Stimulated activated naive B cell treated with anti-CD40 and anti-IgM and Interleukin-4, amounts not matched to agents 10 μg/mL and 1 μg/mL and 100 μg/mL, for 72 hours (primary cell): ENCODE measurements at regions not wholly inside any gene's neighbourhood (a gene's known extent, or its start where the extent isn't known, plus 50 kb on each side); places are given as distances from the start of the nearest gene placed in this dataset.

Experiments used
- ATAC-seq, 2 donors: fragments of 150-1000 bp; cut with Tn5 transposase; replicated peaks; 2 replicates each; pipeline ENCODE4 v1.10.0; 2021; ENCODE audit warnings: moderate library complexity in 1 of 2
- DNase-seq: peaks from one replicate; pipeline ENCODE4 v3.0.0; 2021
- H3K27ac Mint-ChIP-seq: one replicate; pipeline ENCODE4 v1.8.0; 2022; ENCODE audit warnings: mild to moderate bottlenecking, mixed read lengths
- H3K27me3 Mint-ChIP-seq, 2 donors: one replicate each; pipeline ENCODE4 v1.8.0; 2022; ENCODE audit warnings: mixed read lengths in 2 of 2
- H3K36me3 Mint-ChIP-seq, 2 donors: one replicate each; pipeline ENCODE4 v1.8.0; 2022; ENCODE audit warnings: mixed read lengths in 2 of 2, mild to moderate bottlenecking in 1 of 2
- H3K4me1 Mint-ChIP-seq, 2 donors: one replicate each; pipeline ENCODE4 v1.8.0; 2022; ENCODE audit warnings: mixed read lengths in 2 of 2, mild to moderate bottlenecking in 1 of 2
- H3K4me3 Mint-ChIP-seq, 2 donors: one replicate each; pipeline ENCODE4 v1.8.0; 2022; ENCODE audit warnings: mild to moderate bottlenecking in 2 of 2, mixed read lengths in 2 of 2, moderate library complexity in 1 of 2
- H3K9me3 Mint-ChIP-seq, 2 donors: one replicate each; pipeline ENCODE4 v1.8.0; 2022; ENCODE audit warnings: mixed read lengths in 2 of 2, mild to moderate bottlenecking in 1 of 2

DNA sequence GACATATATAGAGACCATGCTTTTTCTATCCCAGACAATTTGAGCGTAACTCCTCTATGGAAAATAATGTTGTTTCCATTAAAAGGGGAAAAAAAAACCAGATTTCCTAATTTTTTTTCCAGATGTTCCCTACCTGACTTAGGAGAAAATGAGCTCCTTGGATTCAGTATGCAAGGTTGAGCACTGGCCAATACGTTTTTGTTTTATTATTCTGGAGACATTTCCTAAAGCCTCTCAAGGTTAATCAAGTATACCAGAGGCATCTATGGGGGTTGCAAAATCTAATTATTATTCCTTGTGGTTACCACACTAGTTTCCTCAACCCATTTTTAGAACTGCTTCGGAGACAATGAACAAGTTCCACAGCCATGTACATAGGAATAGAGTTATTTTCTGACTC lies 291.3 kb downstream of the SLC16A7 start:
- no peaks in the 10 kb centered on the region for H3K4me1 Mint-ChIP-seq
- H3K36me3 Mint-ChIP-seq, result no peaks in the 10 kb centered on the region

DNA sequence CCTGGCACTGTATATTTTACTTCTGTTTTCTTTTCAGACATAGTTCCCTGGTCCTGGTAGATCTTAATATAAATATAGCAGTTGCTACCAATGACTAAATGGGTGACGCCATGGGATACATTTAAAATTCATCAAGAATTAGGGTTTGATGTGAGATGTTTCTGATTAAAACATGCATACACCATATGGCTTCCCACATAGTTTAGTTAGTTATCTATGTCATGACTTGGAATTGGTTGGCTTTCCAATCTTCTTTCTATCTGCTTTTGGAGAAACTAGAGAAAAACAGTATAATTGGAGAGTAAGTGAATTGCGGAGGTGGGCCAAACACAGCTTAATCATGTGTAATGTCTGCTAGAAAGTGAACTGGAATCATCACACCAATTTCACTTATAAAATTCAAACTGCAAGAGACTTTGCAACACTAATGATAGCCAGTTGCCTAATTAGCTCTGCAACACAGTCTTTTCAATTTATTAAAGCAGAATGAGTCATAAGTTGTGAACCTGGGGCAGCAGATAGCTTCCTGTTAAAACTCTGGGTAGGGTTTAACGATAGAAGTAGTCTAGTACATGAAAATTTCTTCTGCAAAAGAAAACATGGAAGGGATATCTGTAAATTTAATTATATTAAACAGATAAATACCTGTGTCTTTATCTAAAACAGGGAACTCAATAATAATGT lies 295.2 kb downstream of the SLC16A7 start:
- no peak overlapping the region for H3K4me3 Mint-ChIP-seq
- H3K4me1 Mint-ChIP-seq, result no peaks in the 10 kb centered on the region
- H3K9me3 Mint-ChIP-seq, result peaks cover 0 to 4% of the 10 kb centered on the region in 2 donors
- ATAC-seq (no peak), DNase-seq (no peak)
- H3K27me3 Mint-ChIP-seq, result no peaks in the 10 kb centered on the region
- H3K27ac Mint-ChIP-seq, result no peak overlapping the region
- H3K36me3 Mint-ChIP-seq, result no peaks in the 10 kb centered on the region

More for the DNA sequence above, 291.3 kb downstream of the SLC16A7 start:
- Mint-ChIP-seq H3K27ac (no peak overlapping the region), H3K9me3 (peaks cover 0 to 2% of the 10 kb centered on the region in 2 donors), H3K4me3 (no peak overlapping the region), H3K27me3 (no peaks in the 10 kb centered on the region)
- ATAC-seq, result no peak
- no peak for DNase-seq

GRCh38 chr12:59895166-59895775 lies 299.4 kb downstream of the SLC16A7 start:
- Mint-ChIP-seq H3K27ac (no peak overlapping the region), H3K27me3 (no peaks in the 10 kb centered on the region), H3K36me3 (no peaks in the 10 kb centered on the region), H3K9me3 (peaks cover 5 to 8% of the 10 kb centered on the region in 2 donors), H3K4me1 (no peaks in the 10 kb centered on the region), H3K4me3 (no peak overlapping the region)
- DNase-seq (no peak), ATAC-seq (no peak)

- H3K4me1 Mint-ChIP-seq, result no peaks in the 10 kb centered on the region
- DNase-seq (no peak), ATAC-seq (no peak)
- no peaks in the 10 kb centered on the region for H3K36me3 Mint-ChIP-seq
- H3K27me3 Mint-ChIP-seq, result no peaks in the 10 kb centered on the region
- H3K9me3 Mint-ChIP-seq, result peaks cover 0 to 2% of the 10 kb centered on the region in 2 donors
- no peak overlapping the region for H3K4me3 Mint-ChIP-seq
- no peak overlapping the region for H3K27ac Mint-ChIP-seq
Measured at GRCh38 chr12:59904874-59905521, 309.2 kb downstream of the SLC16A7 start.

DNA sequence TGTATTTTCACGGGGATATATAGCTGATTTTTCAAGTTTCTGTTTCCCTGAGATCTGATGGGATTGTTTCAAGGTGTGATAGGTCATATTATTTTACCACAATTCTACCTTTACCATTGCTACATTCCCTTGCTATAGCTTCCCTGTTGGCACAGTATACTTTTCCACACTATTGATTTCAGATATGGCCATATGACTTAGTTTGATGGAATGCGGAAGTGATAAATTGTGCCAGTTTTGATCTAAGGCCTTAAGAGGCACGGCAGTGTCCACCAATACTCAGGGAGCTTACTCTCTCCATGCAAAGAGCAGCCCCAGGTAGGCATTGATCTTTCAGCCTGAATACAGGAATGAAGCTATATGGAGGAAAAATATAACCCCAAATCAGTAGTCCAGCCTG lies 315.7 kb downstream of the SLC16A7 start:
- Mint-ChIP-seq H3K4me1 (no peaks in the 10 kb centered on the region), H3K9me3 (no peaks in the 10 kb centered on the region), H3K27ac (no peak overlapping the region), H3K4me3 (no peak overlapping the region), H3K36me3 (no peaks in the 10 kb centered on the region), H3K27me3 (no peaks in the 10 kb centered on the region)
- no peak for ATAC-seq
- DNase-seq, result no peak

DNA sequence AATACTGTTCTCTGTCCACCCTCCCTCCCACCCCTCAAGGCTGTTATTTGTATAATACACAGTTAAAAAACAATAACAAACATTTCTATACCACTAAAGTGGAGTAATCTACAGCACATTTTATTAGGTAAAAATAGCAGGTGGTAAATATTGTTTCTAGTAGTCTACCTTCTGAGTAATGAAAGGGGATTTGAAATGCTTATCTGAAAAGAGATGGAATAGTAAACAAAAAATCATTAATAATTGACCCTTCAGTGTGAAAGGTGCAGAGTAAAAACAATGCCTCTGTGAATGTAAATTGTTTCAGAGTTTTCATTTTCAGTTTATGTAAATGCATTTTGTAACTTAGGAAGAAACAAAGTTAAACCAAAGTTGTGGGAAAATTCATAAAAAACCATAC lies 321.2 kb downstream of the SLC16A7 start:
- Mint-ChIP-seq H3K27me3 (no peaks in the 10 kb centered on the region), H3K4me3 (no peak overlapping the region), H3K27ac (no peak overlapping the region), H3K36me3 (no peaks in the 10 kb centered on the region), H3K4me1 (no peaks in the 10 kb centered on the region), H3K9me3 (peaks cover 0 to 2% of the 10 kb centered on the region in 2 donors)
- DNase-seq (no peak), ATAC-seq (no peak)

DNA sequence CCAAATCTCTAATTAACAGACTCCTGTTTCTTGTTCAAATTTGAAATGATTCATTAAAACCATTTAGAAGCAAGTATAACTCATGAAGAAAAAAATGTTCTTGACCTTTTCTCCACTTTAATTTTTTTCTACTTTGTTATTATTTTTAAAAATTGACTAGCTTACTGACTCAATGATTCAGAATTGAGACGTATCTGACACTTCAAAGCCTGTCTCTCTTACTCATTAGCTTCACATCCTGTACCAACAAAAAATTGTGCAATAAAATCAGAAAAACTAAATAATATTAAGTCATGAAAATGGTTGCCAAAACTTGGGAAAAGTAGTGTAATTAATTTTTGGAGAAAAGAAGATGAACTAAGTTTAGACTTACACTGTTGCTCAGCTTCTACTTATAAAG lies 331.2 kb downstream of the SLC16A7 start:
- H3K4me1 Mint-ChIP-seq, result no peaks in the 10 kb centered on the region
- no peaks in the 10 kb centered on the region for H3K9me3 Mint-ChIP-seq
- no peak overlapping the region for H3K27ac Mint-ChIP-seq
- DNase-seq (no peak), ATAC-seq (no peak)
- no peaks in the 10 kb centered on the region for H3K36me3 Mint-ChIP-seq
- no peak overlapping the region for H3K4me3 Mint-ChIP-seq
- H3K27me3 Mint-ChIP-seq, result no peaks in the 10 kb centered on the region

- Mint-ChIP-seq H3K4me3 (no peak overlapping the region), H3K36me3 (no peaks in the 10 kb centered on the region), H3K27ac (no peak overlapping the region), H3K27me3 (no peaks in the 10 kb centered on the region), H3K9me3 (no peaks in the 10 kb centered on the region), H3K4me1 (no peaks in the 10 kb centered on the region)
- ATAC-seq, result no peak
- no peak for DNase-seq
Measured at GRCh38 chr12:59928416-59928815, 332.6 kb downstream of the SLC16A7 start.

DNA sequence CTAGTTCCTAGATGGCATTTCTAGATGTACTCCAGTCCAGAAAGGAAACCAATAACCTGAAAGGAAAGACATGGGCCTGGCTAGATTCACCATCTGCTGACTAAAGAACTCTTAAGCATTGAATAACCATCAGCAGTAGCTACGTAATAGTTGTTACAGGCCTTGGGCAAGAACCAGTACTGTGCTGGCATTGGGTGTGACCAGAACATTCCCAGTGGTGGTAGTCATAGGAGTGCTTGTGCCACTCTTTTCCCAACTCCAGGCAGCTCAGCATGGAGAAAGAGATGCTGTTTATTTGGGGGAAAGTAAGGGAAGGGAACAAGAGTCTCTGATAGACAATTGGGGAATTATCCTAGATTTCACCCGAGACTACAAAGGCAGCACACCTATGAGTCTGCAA lies 333.3 kb downstream of the SLC16A7 start:
- no peaks in the 10 kb centered on the region for H3K4me1 Mint-ChIP-seq
- H3K9me3 Mint-ChIP-seq, result no peaks in the 10 kb centered on the region
- DNase-seq (no peak), ATAC-seq (no peak)
- H3K27me3 Mint-ChIP-seq, result no peaks in the 10 kb centered on the region
- H3K27ac Mint-ChIP-seq, result no peak overlapping the region
- H3K36me3 Mint-ChIP-seq, result no peaks in the 10 kb centered on the region
- no peak overlapping the region for H3K4me3 Mint-ChIP-seq

DNA sequence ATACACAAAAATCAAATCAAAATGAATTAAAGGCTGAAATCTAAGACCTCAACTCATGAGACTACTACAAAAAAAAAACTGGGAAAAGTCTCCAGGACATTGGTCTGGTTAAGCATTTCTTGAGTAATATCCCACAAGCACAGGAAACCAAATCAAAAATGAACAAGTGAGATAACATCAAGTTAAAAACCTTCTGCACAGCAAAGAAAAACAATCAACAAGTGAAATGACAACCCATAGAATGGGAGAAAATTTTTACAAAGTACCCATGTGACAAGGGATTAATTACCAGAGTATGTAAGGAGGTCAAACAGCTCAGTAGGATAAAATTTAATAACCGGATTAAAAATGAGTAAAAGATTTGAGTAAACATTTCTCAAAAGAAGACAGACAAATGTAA lies 338.7 kb downstream of the SLC16A7 start:
- H3K36me3 Mint-ChIP-seq, result no peaks in the 10 kb centered on the region
- no peaks in the 10 kb centered on the region for H3K27me3 Mint-ChIP-seq
- peaks cover 0 to 1% of the 10 kb centered on the region in 2 donors for H3K9me3 Mint-ChIP-seq
- DNase-seq (no peak), ATAC-seq (no peak)
- H3K4me1 Mint-ChIP-seq, result no peaks in the 10 kb centered on the region
- H3K4me3 Mint-ChIP-seq, result no peak overlapping the region
- no peak overlapping the region for H3K27ac Mint-ChIP-seq

GRCh38 chr12:59936534-59936933 lies 340.7 kb downstream of the SLC16A7 start:
- Mint-ChIP-seq H3K27ac (no peak overlapping the region), H3K9me3 (peaks cover 0 to 1% of the 10 kb centered on the region in 2 donors), H3K36me3 (no peaks in the 10 kb centered on the region), H3K4me3 (no peak overlapping the region), H3K4me1 (no peaks in the 10 kb centered on the region), H3K27me3 (no peaks in the 10 kb centered on the region)
- no peak for DNase-seq
- ATAC-seq, result no peak

GRCh38 chr12:59937148-59937547 lies 341.3 kb downstream of the SLC16A7 start:
- no peaks in the 10 kb centered on the region for H3K27me3 Mint-ChIP-seq
- H3K27ac Mint-ChIP-seq, result no peak overlapping the region
- H3K36me3 Mint-ChIP-seq, result no peaks in the 10 kb centered on the region
- no peaks in the 10 kb centered on the region for H3K4me1 Mint-ChIP-seq
- no peak overlapping the region for H3K4me3 Mint-ChIP-seq
- ATAC-seq (no peak), DNase-seq (no peak)
- peaks cover 0 to 1% of the 10 kb centered on the region in 2 donors for H3K9me3 Mint-ChIP-seq

DNA sequence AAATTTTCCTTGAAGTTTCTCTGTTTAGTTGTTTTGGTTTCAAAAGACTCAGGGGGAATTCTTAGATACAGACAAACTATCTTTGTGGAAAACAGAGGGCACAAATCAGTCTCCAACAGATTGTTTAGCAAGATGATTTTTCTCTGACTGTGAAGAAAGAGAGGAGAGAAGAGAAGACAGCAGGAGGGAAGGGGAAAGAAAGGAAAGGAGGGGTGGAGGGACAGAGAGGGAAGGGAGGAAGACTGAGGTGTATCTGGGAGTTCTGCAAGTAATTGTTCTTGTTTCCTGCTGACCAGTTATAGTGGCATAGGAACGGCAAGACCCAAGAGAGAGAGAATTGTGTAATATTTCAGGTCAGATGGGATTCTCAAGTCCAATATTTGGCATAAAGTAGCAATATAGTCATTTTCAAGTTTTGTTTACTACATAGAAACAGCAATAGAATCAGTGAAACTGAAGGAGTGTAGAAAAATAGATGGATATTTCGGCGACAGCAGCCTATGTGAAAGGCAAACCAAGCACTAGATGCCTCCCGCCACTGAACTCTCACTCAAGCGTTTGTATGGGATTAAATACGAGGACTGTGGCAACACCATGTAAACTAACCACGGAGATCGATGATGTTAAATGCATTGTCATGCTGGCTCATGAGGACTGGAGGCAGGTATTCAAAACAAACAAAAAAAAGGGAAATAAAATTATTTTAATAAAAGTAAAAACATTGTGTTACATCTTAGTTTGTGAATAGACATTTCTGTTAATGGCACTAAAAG lies 342.5 kb downstream of the SLC16A7 start:
- Mint-ChIP-seq H3K36me3 (no peaks in the 10 kb centered on the region), H3K27me3 (no peaks in the 10 kb centered on the region), H3K4me1 (no peaks in the 10 kb centered on the region), H3K9me3 (peaks cover 0 to 1% of the 10 kb centered on the region in 2 donors), H3K4me3 (no peak overlapping the region), H3K27ac (no peak overlapping the region)
- DNase-seq, result no peak
- ATAC-seq, result no peak

GRCh38 chr12:59940631-59941342 lies 345.0 kb downstream of the SLC16A7 start:
- H3K27me3 Mint-ChIP-seq, result no peaks in the 10 kb centered on the region
- H3K4me1 Mint-ChIP-seq, result no peaks in the 10 kb centered on the region
- peaks cover 0 to 1% of the 10 kb centered on the region in 2 donors for H3K9me3 Mint-ChIP-seq
- H3K36me3 Mint-ChIP-seq, result no peaks in the 10 kb centered on the region
- no peak overlapping the region for H3K4me3 Mint-ChIP-seq
- DNase-seq (no peak), ATAC-seq (no peak)
- no peak overlapping the region for H3K27ac Mint-ChIP-seq
